ENCODE measurements at regions not wholly inside any gene's neighbourhood (a gene's known extent, or its start where the extent isn't known, plus 50 kb on each side); places are given as distances from the start of the nearest gene placed in this dataset.

GRCh38 chr7:113370910-113371309, 252.6 kb upstream of the SMIM30 start:
- DNase-seq (ENCODE audit: low read depth) (no peak), FAIRE-seq (no peak)
- TF ChIP-seq CTCF (IDR thresholded peaks at IDR 0.05; ENCODE audit: insufficient read depth, low read length, severe bottlenecking) = no peak
- Histone ChIP-seq H3K4me3 (ENCODE audit: low read depth, low read length) (no peak overlapping the region), H3K27me3 (ENCODE audit: control insufficient read depth, insufficient read depth, low read length) (no peaks in the 10 kb centered on the region), H3K36me3 (ENCODE audit: control insufficient read depth, insufficient read depth, low read length) (no peaks in the 10 kb centered on the region)

- TF ChIP-seq CTCF (IDR thresholded peaks at IDR 0.05; ENCODE audit: insufficient read depth, low read length, severe bottlenecking) = no peak
- no peak for DNase-seq (ENCODE audit: low read depth)
- Histone ChIP-seq H3K4me3 (ENCODE audit: low read depth, low read length) (no peak overlapping the region), H3K36me3 (ENCODE audit: control insufficient read depth, insufficient read depth, low read length) (no peaks in the 10 kb centered on the region), H3K27me3 (ENCODE audit: control insufficient read depth, insufficient read depth, low read length) (no peaks in the 10 kb centered on the region)
- FAIRE-seq = no peak
Observed at GRCh38 chr7:113368256-113368655, 249.9 kb upstream of the SMIM30 start.

GRCh38 chr7:113367041-113367586, 248.8 kb upstream of the SMIM30 start:
- no peaks in the 10 kb centered on the region for H3K36me3 ChIP-seq (ENCODE audit: control insufficient read depth, insufficient read depth, low read length)
- no peaks in the 10 kb centered on the region for H3K27me3 ChIP-seq (ENCODE audit: control insufficient read depth, insufficient read depth, low read length)
- DNase-seq (ENCODE audit: low read depth) = no peak
- H3K4me3 ChIP-seq (ENCODE audit: low read depth, low read length) = no peak overlapping the region
- no peak for FAIRE-seq
- no peak for TF ChIP-seq CTCF (IDR thresholded peaks at IDR 0.05; ENCODE audit: insufficient read depth, low read length, severe bottlenecking)

- DNase-seq (ENCODE audit: low read depth) (no peak), FAIRE-seq (no peak)
- no peak overlapping the region for H3K4me3 ChIP-seq (ENCODE audit: low read depth, low read length)
- TF ChIP-seq CTCF (IDR thresholded peaks at IDR 0.05; ENCODE audit: insufficient read depth, low read length, severe bottlenecking) = no peak
- no peaks in the 10 kb centered on the region for H3K27me3 ChIP-seq (ENCODE audit: control insufficient read depth, insufficient read depth, low read length)
- H3K36me3 ChIP-seq (ENCODE audit: control insufficient read depth, insufficient read depth, low read length) = no peaks in the 10 kb centered on the region
Observed at GRCh38 chr7:113366122-113366521, 247.8 kb upstream of the SMIM30 start.

GRCh38 chr7:113349339-113349738, 231.0 kb upstream of the SMIM30 start:
- DNase-seq (ENCODE audit: low read depth) (no peak), FAIRE-seq (no peak)
- TF ChIP-seq CTCF (IDR thresholded peaks at IDR 0.05; ENCODE audit: insufficient read depth, low read length, severe bottlenecking) = no peak
- Histone ChIP-seq H3K27me3 (ENCODE audit: control insufficient read depth, insufficient read depth, low read length) (no peaks in the 10 kb centered on the region), H3K36me3 (ENCODE audit: control insufficient read depth, insufficient read depth, low read length) (no peaks in the 10 kb centered on the region), H3K4me3 (ENCODE audit: low read depth, low read length) (no peak overlapping the region)

- FAIRE-seq (no peak), DNase-seq (ENCODE audit: low read depth) (no peak)
- H3K36me3 ChIP-seq (ENCODE audit: control insufficient read depth, insufficient read depth, low read length) = no peaks in the 10 kb centered on the region
- TF ChIP-seq CTCF (IDR thresholded peaks at IDR 0.05; ENCODE audit: insufficient read depth, low read length, severe bottlenecking) = no peak
- H3K27me3 ChIP-seq (ENCODE audit: control insufficient read depth, insufficient read depth, low read length) = no peaks in the 10 kb centered on the region
- no peak overlapping the region for H3K4me3 ChIP-seq (ENCODE audit: low read depth, low read length)
Observed at GRCh38 chr7:113339661-113340060, 221.3 kb upstream of the SMIM30 start.
